ENCODE measurements at regions not wholly inside any gene's neighbourhood (a gene's known extent, or its start where the extent isn't known, plus 50 kb on each side); places are given as distances from the start of the nearest gene placed in this dataset.

DNA sequence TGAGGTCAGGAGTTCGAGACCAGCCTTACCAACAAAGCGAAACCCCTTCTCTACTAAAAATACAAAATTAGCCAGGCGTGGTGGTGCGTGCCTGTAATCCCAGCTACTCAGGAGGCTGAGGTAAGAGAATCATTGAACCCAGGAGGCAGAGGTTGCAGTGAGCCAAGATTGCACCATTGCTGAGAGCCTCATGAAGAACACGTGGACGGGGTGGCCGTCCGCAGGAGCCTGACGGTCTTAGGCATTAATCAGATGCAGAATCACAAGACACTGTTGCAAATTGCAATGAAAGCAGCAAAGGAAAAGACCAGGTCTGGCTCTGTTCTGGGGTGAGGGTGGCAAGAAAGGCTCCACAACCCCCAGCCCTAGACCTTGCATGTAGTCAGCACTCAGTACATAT, 104.0 kb upstream of the SLC66A3 start:
- Histone ChIP-seq H3K4me1 (ENCODE audit: control insufficient read depth in 5 of 5, insufficient read depth in 5 of 5, low read length in 5 of 5) (no peaks in the 10 kb centered on the region), H3K27ac (ENCODE audit: low read depth, low read length) (no peak overlapping the region)

DNA sequence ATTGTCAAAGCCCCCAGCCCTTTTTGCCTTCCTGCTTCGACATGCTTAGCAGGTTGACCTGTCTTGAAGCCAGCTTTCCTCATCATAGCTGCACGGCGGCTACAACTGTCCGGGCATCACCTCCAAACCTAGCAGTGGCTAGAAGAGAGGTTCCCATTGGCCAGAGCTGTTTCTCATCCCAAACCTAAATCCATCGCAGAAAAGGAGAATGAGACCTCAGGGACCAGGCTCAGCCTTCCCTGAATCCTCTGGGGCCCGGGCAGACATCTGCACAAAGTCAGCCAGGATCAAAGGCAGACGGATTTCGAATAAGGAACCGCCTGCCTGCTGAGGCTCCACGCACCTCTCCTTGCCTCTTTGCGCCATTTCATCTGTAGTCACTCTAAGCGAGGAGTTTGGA, 101.7 kb upstream of the SLC66A3 start:
- no peaks in the 10 kb centered on the region for H3K4me1 ChIP-seq (ENCODE audit: control insufficient read depth in 5 of 5, insufficient read depth in 5 of 5, low read length in 5 of 5)
- H3K9ac ChIP-seq (ENCODE audit: low read length in 5 of 5), result no peak overlapping the region
- H3K9me3 ChIP-seq (ENCODE audit: control insufficient read depth in 5 of 5, low read length in 5 of 5), result no peaks in the 10 kb centered on the region
- no peak overlapping the region for H3K4me3 ChIP-seq (ENCODE audit: low read depth in 1 of 5, low read length in 5 of 5)
- H3K27ac ChIP-seq (ENCODE audit: low read depth, low read length), result no peak overlapping the region
- H3K36me3 ChIP-seq (ENCODE audit: control insufficient read depth in 5 of 5, insufficient read depth in 5 of 5, low read length in 5 of 5), result no peaks in the 10 kb centered on the region
- H3K27me3 ChIP-seq (ENCODE audit: control insufficient read depth in 5 of 5, insufficient read depth in 4 of 5, low read length in 5 of 5), result peaks cover 0 to 4% (median 0%) of the 10 kb centered on the region in 5 donors

More for the DNA sequence above, 104.0 kb upstream of the SLC66A3 start:
- Histone ChIP-seq H3K36me3 (ENCODE audit: control insufficient read depth in 5 of 5, insufficient read depth in 5 of 5, low read length in 5 of 5) (no peaks in the 10 kb centered on the region), H3K4me3 (ENCODE audit: low read depth in 1 of 5, low read length in 5 of 5) (no peak overlapping the region), H3K9ac (ENCODE audit: low read length in 5 of 5) (no peak overlapping the region), H3K27me3 (ENCODE audit: control insufficient read depth in 5 of 5, insufficient read depth in 4 of 5, low read length in 5 of 5) (peaks cover 0 to 3% (median 0%) of the 10 kb centered on the region in 5 donors), H3K9me3 (ENCODE audit: control insufficient read depth in 5 of 5, low read length in 5 of 5) (no peaks in the 10 kb centered on the region)

- H3K9ac ChIP-seq (ENCODE audit: low read length in 5 of 5), result no peak overlapping the region
- H3K27ac ChIP-seq (ENCODE audit: low read depth, low read length), result no peak overlapping the region
These were observed 100.2 kb upstream of the SLC66A3 start for GRCh38 chr2:11054783-11055678.

GRCh38 chr2:11055679-11056215, 99.5 kb upstream of the SLC66A3 start:
- no peaks in the 10 kb centered on the region for H3K4me1 ChIP-seq (ENCODE audit: control insufficient read depth in 5 of 5, insufficient read depth in 5 of 5, low read length in 5 of 5)
- peaks cover 0 to 7% (median 6%) of the 10 kb centered on the region in 5 donors for H3K9me3 ChIP-seq (ENCODE audit: control insufficient read depth in 5 of 5, low read length in 5 of 5)
- H3K27me3 ChIP-seq (ENCODE audit: control insufficient read depth in 5 of 5, insufficient read depth in 4 of 5, low read length in 5 of 5), result peaks cover 0 to 3% (median 0%) of the 10 kb centered on the region in 5 donors
- no peak overlapping the region for H3K4me3 ChIP-seq (ENCODE audit: low read depth in 1 of 5, low read length in 5 of 5)
- H3K36me3 ChIP-seq (ENCODE audit: control insufficient read depth in 5 of 5, insufficient read depth in 5 of 5, low read length in 5 of 5), result no peaks in the 10 kb centered on the region
- H3K27ac ChIP-seq (ENCODE audit: low read depth, low read length), result no peak overlapping the region
- H3K9ac ChIP-seq (ENCODE audit: low read length in 5 of 5), result no peak overlapping the region

More at GRCh38 chr2:11054783-11055678, 100.2 kb upstream of the SLC66A3 start:
- Histone ChIP-seq H3K9me3 (ENCODE audit: control insufficient read depth in 5 of 5, low read length in 5 of 5) (peaks cover 0 to under 1% (median 0%) of the 10 kb centered on the region in 5 donors), H3K4me1 (ENCODE audit: control insufficient read depth in 5 of 5, insufficient read depth in 5 of 5, low read length in 5 of 5) (no peaks in the 10 kb centered on the region), H3K36me3 (ENCODE audit: control insufficient read depth in 5 of 5, insufficient read depth in 5 of 5, low read length in 5 of 5) (no peaks in the 10 kb centered on the region), H3K27me3 (ENCODE audit: control insufficient read depth in 5 of 5, insufficient read depth in 4 of 5, low read length in 5 of 5) (peaks cover 0 to 3% (median 0%) of the 10 kb centered on the region in 5 donors), H3K4me3 (ENCODE audit: low read depth in 1 of 5, low read length in 5 of 5) (no peak overlapping the region)

- peaks cover 3 to 12% (median 8%) of the 10 kb centered on the region in 5 donors for H3K9me3 ChIP-seq (ENCODE audit: control insufficient read depth in 5 of 5, low read length in 5 of 5)
- H3K9ac ChIP-seq (ENCODE audit: low read length in 5 of 5), result no peak overlapping the region
- H3K4me1 ChIP-seq (ENCODE audit: control insufficient read depth in 5 of 5, insufficient read depth in 5 of 5, low read length in 5 of 5), result no peaks in the 10 kb centered on the region
- peaks cover 0 to 3% (median 0%) of the 10 kb centered on the region in 5 donors for H3K27me3 ChIP-seq (ENCODE audit: control insufficient read depth in 5 of 5, insufficient read depth in 4 of 5, low read length in 5 of 5)
- no peak overlapping the region for H3K27ac ChIP-seq (ENCODE audit: low read depth, low read length)
- H3K36me3 ChIP-seq (ENCODE audit: control insufficient read depth in 5 of 5, insufficient read depth in 5 of 5, low read length in 5 of 5), result no peaks in the 10 kb centered on the region
- H3K4me3 ChIP-seq (ENCODE audit: low read depth in 1 of 5, low read length in 5 of 5), result no peak overlapping the region
These were observed 98.7 kb upstream of the SLC66A3 start for GRCh38 chr2:11056614-11057013.

DNA sequence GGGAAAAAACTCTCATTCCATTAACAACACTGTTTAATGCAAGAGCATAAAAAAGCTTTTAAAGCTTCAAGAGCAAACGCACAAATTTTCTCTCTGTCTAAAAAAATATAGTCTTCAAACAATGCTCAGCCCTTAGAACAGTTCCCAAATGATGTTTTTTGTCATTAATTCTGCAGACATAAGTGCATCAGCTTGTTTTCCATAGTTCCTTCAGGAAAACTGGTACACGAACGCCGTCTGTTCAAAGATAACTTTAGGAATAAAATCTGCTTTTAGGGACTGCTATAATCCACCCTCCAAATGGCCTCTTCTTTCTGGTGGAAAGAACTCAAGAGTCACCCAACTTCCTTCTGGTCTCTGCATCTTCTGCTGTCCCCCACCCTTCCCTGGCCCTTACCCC, 98.2 kb upstream of the SLC66A3 start:
- H3K27me3 ChIP-seq (ENCODE audit: control insufficient read depth in 5 of 5, insufficient read depth in 4 of 5, low read length in 5 of 5), result peaks cover 0 to 3% (median 0%) of the 10 kb centered on the region in 5 donors
- H3K9me3 ChIP-seq (ENCODE audit: control insufficient read depth in 5 of 5, low read length in 5 of 5), result peaks cover 3 to 15% (median 8%) of the 10 kb centered on the region in 5 donors
- no peaks in the 10 kb centered on the region for H3K36me3 ChIP-seq (ENCODE audit: control insufficient read depth in 5 of 5, insufficient read depth in 5 of 5, low read length in 5 of 5)
- H3K4me1 ChIP-seq (ENCODE audit: control insufficient read depth in 5 of 5, insufficient read depth in 5 of 5, low read length in 5 of 5), result no peaks in the 10 kb centered on the region
- no peak overlapping the region for H3K27ac ChIP-seq (ENCODE audit: low read depth, low read length)
- no peak overlapping the region for H3K4me3 ChIP-seq (ENCODE audit: low read depth in 1 of 5, low read length in 5 of 5)
- H3K9ac ChIP-seq (ENCODE audit: low read length in 5 of 5), result no peak overlapping the region

DNA sequence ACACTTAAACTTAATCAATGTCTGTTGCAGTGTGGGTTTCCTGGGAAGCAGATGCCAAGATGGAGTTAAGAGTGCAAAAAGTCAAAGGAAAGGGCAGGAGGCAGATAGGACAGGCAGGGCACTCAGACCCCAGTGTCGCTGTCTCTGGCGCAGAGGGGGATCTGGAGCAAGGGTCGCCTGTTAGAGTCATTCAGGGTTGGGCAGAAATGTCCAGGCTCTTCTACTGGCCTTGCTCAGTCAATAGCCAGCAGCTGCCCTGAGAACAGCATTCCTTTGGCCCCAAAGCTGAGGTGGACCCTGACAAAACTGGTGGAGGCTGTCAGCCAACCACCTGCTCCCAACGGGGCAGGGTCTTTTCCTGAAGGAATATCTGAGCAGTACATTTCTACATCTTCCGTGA, 97.1 kb upstream of the SLC66A3 start:
- H3K4me3 ChIP-seq (ENCODE audit: low read depth in 1 of 5, low read length in 5 of 5), result no peak overlapping the region
- no peak overlapping the region for H3K9ac ChIP-seq (ENCODE audit: low read length in 5 of 5)
- H3K27me3 ChIP-seq (ENCODE audit: control insufficient read depth in 5 of 5, insufficient read depth in 4 of 5, low read length in 5 of 5), result peaks cover 0 to 3% (median 0%) of the 10 kb centered on the region in 5 donors
- H3K36me3 ChIP-seq (ENCODE audit: control insufficient read depth in 5 of 5, insufficient read depth in 5 of 5, low read length in 5 of 5), result no peaks in the 10 kb centered on the region
- no peaks in the 10 kb centered on the region for H3K4me1 ChIP-seq (ENCODE audit: control insufficient read depth in 5 of 5, insufficient read depth in 5 of 5, low read length in 5 of 5)
- no peak overlapping the region for H3K27ac ChIP-seq (ENCODE audit: low read depth, low read length)
- H3K9me3 ChIP-seq (ENCODE audit: control insufficient read depth in 5 of 5, low read length in 5 of 5), result peaks cover 3 to 17% (median 8%) of the 10 kb centered on the region in 5 donors

DNA sequence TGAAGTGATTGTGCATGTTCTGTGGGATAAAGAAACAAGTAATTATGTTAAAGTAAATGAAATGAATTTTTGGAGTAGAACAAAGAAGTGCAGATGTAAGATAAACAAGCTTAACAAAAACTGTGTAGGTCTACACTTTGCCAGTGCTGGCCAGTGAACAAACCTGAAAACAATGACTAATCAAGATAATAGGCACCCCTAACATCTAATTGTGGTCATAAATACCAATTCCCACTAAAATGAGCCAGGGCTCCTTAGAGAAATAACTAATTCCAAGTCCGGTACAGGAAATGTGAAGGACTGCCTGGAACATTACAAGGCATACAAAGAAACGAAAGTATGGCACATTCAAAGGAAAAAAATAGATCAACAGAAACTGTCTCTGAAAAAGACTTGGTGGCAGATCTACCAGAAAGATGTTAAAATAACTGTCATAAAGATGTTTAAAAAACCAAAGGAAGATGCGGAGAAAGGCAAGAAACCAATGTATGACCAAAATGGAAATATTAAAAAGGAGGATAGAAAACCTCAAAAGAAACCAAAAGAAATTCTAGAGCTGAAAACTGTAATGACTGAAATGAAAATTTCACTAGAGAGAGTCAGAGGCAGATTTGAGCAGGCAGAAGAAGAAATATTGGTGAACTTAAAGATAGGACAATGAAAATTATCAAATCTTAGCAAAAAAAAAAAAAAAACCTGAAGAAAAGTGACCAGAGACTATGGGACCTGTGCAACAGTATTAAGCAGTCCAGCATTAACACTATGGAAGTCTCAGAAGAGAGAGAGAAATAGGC, 94.7 kb upstream of the SLC66A3 start:
- Histone ChIP-seq H3K9me3 (ENCODE audit: control insufficient read depth in 5 of 5, low read length in 5 of 5) (peaks cover 3 to 17% (median 8%) of the 10 kb centered on the region in 5 donors), H3K4me3 (ENCODE audit: low read depth in 1 of 5, low read length in 5 of 5) (no peak overlapping the region), H3K36me3 (ENCODE audit: control insufficient read depth in 5 of 5, insufficient read depth in 5 of 5, low read length in 5 of 5) (no peaks in the 10 kb centered on the region), H3K9ac (ENCODE audit: low read length in 5 of 5) (no peak overlapping the region), H3K27ac (ENCODE audit: low read depth, low read length) (no peak overlapping the region), H3K4me1 (ENCODE audit: control insufficient read depth in 5 of 5, insufficient read depth in 5 of 5, low read length in 5 of 5) (no peaks in the 10 kb centered on the region), H3K27me3 (ENCODE audit: control insufficient read depth in 5 of 5, insufficient read depth in 4 of 5, low read length in 5 of 5) (peaks cover 0 to 6% (median 2%) of the 10 kb centered on the region in 5 donors)

GRCh38 chr2:11065833-11066485, 89.3 kb upstream of the SLC66A3 start:
- peaks cover 0 to 14% (median 3%) of the 10 kb centered on the region in 5 donors for H3K27me3 ChIP-seq (ENCODE audit: control insufficient read depth in 5 of 5, insufficient read depth in 4 of 5, low read length in 5 of 5)
- no peak overlapping the region for H3K4me3 ChIP-seq (ENCODE audit: low read depth in 1 of 5, low read length in 5 of 5)

More at GRCh38 chr2:11065833-11066485, 89.3 kb upstream of the SLC66A3 start:
- H3K4me1 ChIP-seq (ENCODE audit: control insufficient read depth in 5 of 5, insufficient read depth in 5 of 5, low read length in 5 of 5), result peaks cover 0 to under 1% (median 0%) of the 10 kb centered on the region in 5 donors
- H3K9ac ChIP-seq (ENCODE audit: low read length in 5 of 5), result no peak overlapping the region
- no peak overlapping the region for H3K27ac ChIP-seq (ENCODE audit: low read depth, low read length)
- peaks cover 0 to 8% (median 2%) of the 10 kb centered on the region in 5 donors for H3K9me3 ChIP-seq (ENCODE audit: control insufficient read depth in 5 of 5, low read length in 5 of 5)
- no peaks in the 10 kb centered on the region for H3K36me3 ChIP-seq (ENCODE audit: control insufficient read depth in 5 of 5, insufficient read depth in 5 of 5, low read length in 5 of 5)

All from subcutaneous abdominal adipose tissue (tissue), 5 donors.